ENCODE measurements at regions not wholly inside any gene's neighbourhood (a gene's known extent, or its start where the extent isn't known, plus 50 kb on each side); places are given as distances from the start of the nearest gene placed in this dataset.

- FAIRE-seq (no peak), DNase-seq (ENCODE audit: low read depth in 1 of 2, low spot score in 1 of 2) (no peak), ATAC-seq (no peak)
- CTCF ChIA-PET = no interaction called here
- Histone ChIP-seq H3K4me2 (no peak overlapping the region), H3K4me3 (no peak overlapping the region), H3K4me1 (no peaks in the 10 kb centered on the region), H3K9me3 (no peaks in the 10 kb centered on the region), H3K27ac (no peak overlapping the region)
- POLR2A ChIA-PET = no interaction called here
- TF ChIP-seq FOSL2 (IDR thresholded peaks at IDR 0.05) (no peak), FOSL2 (CRISPR knock-in tag; IDR thresholded peaks at IDR 0.05) (no peak), MAZ (IDR thresholded peaks at IDR 0.05; ENCODE audit: borderline replicate concordance, low read depth, low read length) (no peak), SMC3 (IDR thresholded peaks at IDR 0.05) (no peak), BHLHE40 (IDR thresholded peaks at IDR 0.05; ENCODE audit: low read depth, low read length) (no peak)
- 37% methylated on average over 24 of the region's 25 CpGs for WGBS (ENCODE audit: missing lambda C conversion rate)
Observed at GRCh38 chr20:63117661-63118302, 98.1 kb downstream of the YTHDF1 start.

- ChIA-PET CTCF (interaction anchor here (1.0 kb wide), 1 partner anchor 8 kb away, joined by 4 read pairs; no protein-coding TSS in a partner anchor), POLR2A (no interaction called here)
- FAIRE-seq = no peak
- H3K27ac ChIP-seq = no peak overlapping the region
- H3K4me2 ChIP-seq = no peak overlapping the region
- peaks cover 4% of the 10 kb centered on the region; the same call in 2 of the 3 replicates for H3K9me3 ChIP-seq
- H3K4me3 ChIP-seq = no peak overlapping the region
- ATAC-seq = no peak
- TF ChIP-seq FOSL2 (IDR thresholded peaks at IDR 0.05) = no peak
- no peak for TF ChIP-seq FOSL2 (CRISPR knock-in tag; IDR thresholded peaks at IDR 0.05)
- no peak for TF ChIP-seq TFCP2L1 (CRISPR knock-in tag; IDR thresholded peaks at IDR 0.05)
- no peak for TF ChIP-seq JUNB (IDR thresholded peaks at IDR 0.05)
- TF ChIP-seq REST (IDR thresholded peaks at IDR 0.05) = no peak
- H3K4me1 ChIP-seq = no peaks in the 10 kb centered on the region
- no peak for DNase-seq (ENCODE audit: low read depth in 1 of 2, low spot score in 1 of 2)
- 6% methylated on average over 9 of the region's 9 CpGs for whole genome bisulfite sequencing (ENCODE audit: missing lambda C conversion rate)
Observed at GRCh38 chr20:63117151-63117550, 98.8 kb downstream of the YTHDF1 start.

GRCh38 chr20:63116412-63117106 is 99.4 kb downstream of the YTHDF1 start:
- TF ChIP-seq REST (IDR thresholded peaks at IDR 0.05) (peak; percentile 96), KDM1A (IDR thresholded peaks at IDR 0.05; ENCODE audit: low read depth) (no peak), ZSCAN20 (CRISPR knock-in tag; IDR thresholded peaks at IDR 0.05) (no peak)
- ChIA-PET CTCF (interaction anchor here (1.0 kb wide), 1 partner anchor 9 kb away, joined by 4 read pairs; no protein-coding TSS in a partner anchor), POLR2A (no interaction called here)
- 7% methylated on average over 25 of the region's 32 CpGs for WGBS (ENCODE audit: missing lambda C conversion rate)
- FAIRE-seq (no peak), DNase-seq (ENCODE audit: low read depth in 1 of 2, low spot score in 1 of 2) (peak in 1 of 2 experiments; percentile 56), ATAC-seq (peak; percentile 35 to 56; a peak in 3 of 6 replicates)
- H3K9me3 ChIP-seq = peaks cover 10% of the 10 kb centered on the region
- no peak overlapping the region for H3K27ac ChIP-seq
- H3K4me3 ChIP-seq = no peak overlapping the region
- no peak overlapping the region for H3K4me2 ChIP-seq
- H3K4me1 ChIP-seq = no peaks in the 10 kb centered on the region
